CD4-positive, alpha-beta T cell treated with Interleukin-1 beta for 1 hour (primary cell): ENCODE measurements at regions not wholly inside any gene's neighbourhood (a gene's known extent, or its start where the extent isn't known, plus 50 kb on each side); places are given as distances from the start of the nearest gene placed in this dataset.

Source experiments
- DNase-seq, 2 donors: peaks; one replicate each; pipeline ENCODE4 v3.0.0-alpha.2; 2020 to 2022

GRCh38 chr6:6533176-6533575 is 55.3 kb upstream of the LY86 start:
- DNase-seq, result no peak

GRCh38 chr6:6534399-6534798 is 54.1 kb upstream of the LY86 start:
- no peak for DNase-seq

- no peak for DNase-seq
Measured at GRCh38 chr6:6537488-6538260, 50.8 kb upstream of the LY86 start.

GRCh38 chr6:6538261-6538660 is 50.3 kb upstream of the LY86 start:
- no peak for DNase-seq
